Neural cell (in vitro differentiated cells): ENCODE measurements at regions not wholly inside any gene's neighbourhood (a gene's known extent, or its start where the extent isn't known, plus 50 kb on each side); places are given as distances from the start of the nearest gene placed in this dataset.

Experiments used
- H2AFZ ChIP-seq: fragments of 200-600, 300-800 bp; sonication (generic), shearing (Covaris generic); 2 replicates; pipeline ENCODE4 v1.6.0; 2014; ENCODE audit warnings: low read depth, mild to moderate bottlenecking, antibody characterized with exemption, low read length, moderate library complexity
- H3F3A ChIP-seq: fragments of 200-600 bp; shearing (Covaris generic); 2 replicates; pipeline ENCODE4 v1.6.1; 2016; ENCODE audit warnings: mild to moderate bottlenecking, moderate library complexity, mixed read lengths, antibody characterized with exemption, low read length; ENCODE audit not compliant: insufficient read depth, poor library complexity, severe bottlenecking
- H3K27ac ChIP-seq: fragments of 200-600, 300-800 bp; sonication (generic), shearing (Covaris generic); 2 replicates; pipeline ENCODE4 v1.5.1; 2014; ENCODE audit warnings: mild to moderate bottlenecking, low read length, moderate library complexity
- H3K27me3 ChIP-seq: fragments of 300-800, 200-600 bp; sonication (generic), shearing (Covaris generic); 2 replicates; pipeline ENCODE4 v1.6.0; 2014; ENCODE audit warnings: mild to moderate bottlenecking, low read depth, low read length, moderate library complexity; ENCODE audit not compliant: insufficient read depth
- H3K36me3 ChIP-seq: fragments of 300-800, 200-600 bp; sonication (generic), shearing (Covaris generic); 2 replicates; pipeline ENCODE4 v1.5.1; 2014; ENCODE audit warnings: mild to moderate bottlenecking, antibody characterized with exemption, low read length, moderate library complexity; ENCODE audit not compliant: insufficient read depth
- H3K4me2 ChIP-seq: fragments of 300-800, 200-600 bp; sonication (generic), shearing (Covaris generic); 2 replicates; pipeline ENCODE4 v1.6.0; 2014; ENCODE audit warnings: mild to moderate bottlenecking, low read length
- H3K4me3 ChIP-seq: fragments of 300-800, 200-600 bp; sonication (generic), shearing (Covaris generic); 2 replicates; pipeline ENCODE4 v1.5.1; 2014; ENCODE audit warnings: mild to moderate bottlenecking, low read length, moderate library complexity
- H3K79me2 ChIP-seq: fragments of 200-600 bp; shearing (Covaris generic); replicated peaks from 2 replicates; pipeline ENCODE4 v1.6.0; 2014; ENCODE audit warnings: mild to moderate bottlenecking, low read length, moderate library complexity; ENCODE audit not compliant: insufficient read depth
- H3K9ac ChIP-seq: fragments of 300-800, 200-600 bp; sonication (generic), shearing (Covaris generic); 2 replicates; pipeline ENCODE4 v1.6.1; 2016; ENCODE audit warnings: mild to moderate bottlenecking, low read length, mixed read lengths
- H3K9me2 ChIP-seq: fragments of 200-600 bp; shearing (Covaris generic); 2 replicates; pipeline ENCODE4 v1.6.1; 2016; ENCODE audit warnings: mild to moderate bottlenecking, low read length, mixed read lengths; ENCODE audit not compliant: insufficient read depth
- H3K9me3 ChIP-seq: fragments of 200-600, 300-800 bp; sonication (generic), shearing (Covaris generic); 2 replicates; pipeline ENCODE4 v1.6.1; 2016; ENCODE audit warnings: mild to moderate bottlenecking, mixed run types, low read length, moderate library complexity, mixed read lengths
- H4K20me1 ChIP-seq: fragments of 200-600 bp; shearing (Covaris generic); 2 replicates; pipeline ENCODE4 v1.6.1; 2016; ENCODE audit warnings: mild to moderate bottlenecking, mixed run types; ENCODE audit not compliant: insufficient read depth
- EP300 ChIP-seq: fragments of 450-650 bp; conservative IDR thresholded peaks from 2 replicates; pipeline ENCODE4 v1.6.1; 2014; ENCODE audit warnings: antibody characterized with exemption, mild to moderate bottlenecking, moderate library complexity; ENCODE audit not compliant: poor library complexity, severe bottlenecking
- EZH2 ChIP-seq: fragments of 200-600, 300-800 bp; shearing (Covaris generic), sonication (generic); IDR thresholded peaks from 2 replicates; pipeline ENCODE4 v1.6.1; 2014; ENCODE audit warnings: antibody characterized with exemption, low read length, borderline replicate concordance, mild to moderate bottlenecking; ENCODE audit not compliant: insufficient read depth, poor library complexity, severe bottlenecking
- MXI1 ChIP-seq: fragments of 450-650 bp; conservative IDR thresholded peaks from 2 replicates; pipeline ENCODE4 v1.6.1; 2014; ENCODE audit warnings: antibody characterized with exemption, mild to moderate bottlenecking; ENCODE audit not compliant: poor library complexity, severe bottlenecking
- POLR2AphosphoS5 ChIP-seq: IDR thresholded peaks from 2 replicates; pipeline ENCODE4 v1.6.1; 2012
- RAD21 ChIP-seq: fragments of 450-650 bp; conservative IDR thresholded peaks from 2 replicates; pipeline ENCODE4 v1.6.1; 2014; ENCODE audit warnings: antibody characterized with exemption, mild to moderate bottlenecking, moderate library complexity
- SMC3 ChIP-seq: fragments of 450-650 bp; conservative IDR thresholded peaks from 2 replicates; pipeline ENCODE4 v1.6.1; 2014; ENCODE audit warnings: antibody characterized with exemption, mild to moderate bottlenecking, moderate library complexity; ENCODE audit not compliant: poor library complexity
- TAF1 ChIP-seq: IDR thresholded peaks from 2 replicates; pipeline ENCODE4 v1.6.1; 2012; ENCODE audit warnings: low read depth
- TF ChIP-seq, protein P1 (sequence below): fragments of 450-650 bp; IDR thresholded peaks from 2 replicates; pipeline ENCODE4 v1.5.1; 2014; ENCODE audit warnings: antibody characterized with exemption, mild to moderate bottlenecking, moderate library complexity; ENCODE audit not compliant: poor library complexity, severe bottlenecking
- TF ChIP-seq, protein P2 (sequence below): IDR thresholded peaks from 2 replicates; pipeline ENCODE4 v1.6.1; 2012; ENCODE audit warnings: borderline replicate concordance

DNA sequence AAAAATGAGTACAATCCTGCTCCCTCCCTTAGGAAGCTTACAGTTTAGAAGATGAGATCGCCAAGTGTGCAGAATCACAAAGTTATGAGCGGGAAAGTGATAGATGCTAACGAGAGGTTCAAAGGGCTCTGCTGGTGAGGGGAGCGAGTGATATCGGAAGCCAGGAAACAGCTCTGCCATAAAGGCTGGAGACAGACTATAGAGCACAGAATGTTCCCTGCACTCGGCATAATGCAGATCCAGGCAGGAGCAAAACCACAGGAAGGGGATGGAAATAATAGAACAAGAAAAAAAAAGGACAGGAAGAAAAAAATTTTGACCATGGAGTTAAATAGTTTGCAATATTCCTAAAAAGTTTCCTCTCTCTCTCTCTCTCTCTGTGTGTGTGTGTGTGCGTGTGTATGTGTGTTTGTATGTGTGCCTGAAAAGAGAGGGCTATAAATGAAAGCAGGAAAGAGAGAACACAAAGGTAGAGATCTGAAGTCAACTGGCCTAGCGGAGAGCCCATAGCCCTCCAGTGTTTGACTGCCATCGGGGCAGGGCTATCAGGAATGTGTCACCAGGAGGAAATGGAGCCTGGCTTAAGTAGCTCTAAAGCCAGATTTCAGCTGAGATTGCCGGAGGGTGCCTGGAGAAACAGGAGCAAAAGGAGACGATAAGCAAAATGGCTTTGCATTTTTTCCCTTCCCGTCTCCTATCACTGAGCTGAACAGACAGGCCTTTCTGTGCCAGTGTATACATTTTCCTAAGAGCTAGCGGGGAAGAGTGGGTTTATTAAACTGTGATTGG, 175.8 kb upstream of the LYZL1 start:
- no peaks in the 10 kb centered on the region for H3K79me2 ChIP-seq
- no peaks in the 10 kb centered on the region for H3F3A ChIP-seq
- TF ChIP-seq RAD21: no peak
- no peak for TF ChIP-seq EP300
- TF ChIP-seq, protein P1, sequence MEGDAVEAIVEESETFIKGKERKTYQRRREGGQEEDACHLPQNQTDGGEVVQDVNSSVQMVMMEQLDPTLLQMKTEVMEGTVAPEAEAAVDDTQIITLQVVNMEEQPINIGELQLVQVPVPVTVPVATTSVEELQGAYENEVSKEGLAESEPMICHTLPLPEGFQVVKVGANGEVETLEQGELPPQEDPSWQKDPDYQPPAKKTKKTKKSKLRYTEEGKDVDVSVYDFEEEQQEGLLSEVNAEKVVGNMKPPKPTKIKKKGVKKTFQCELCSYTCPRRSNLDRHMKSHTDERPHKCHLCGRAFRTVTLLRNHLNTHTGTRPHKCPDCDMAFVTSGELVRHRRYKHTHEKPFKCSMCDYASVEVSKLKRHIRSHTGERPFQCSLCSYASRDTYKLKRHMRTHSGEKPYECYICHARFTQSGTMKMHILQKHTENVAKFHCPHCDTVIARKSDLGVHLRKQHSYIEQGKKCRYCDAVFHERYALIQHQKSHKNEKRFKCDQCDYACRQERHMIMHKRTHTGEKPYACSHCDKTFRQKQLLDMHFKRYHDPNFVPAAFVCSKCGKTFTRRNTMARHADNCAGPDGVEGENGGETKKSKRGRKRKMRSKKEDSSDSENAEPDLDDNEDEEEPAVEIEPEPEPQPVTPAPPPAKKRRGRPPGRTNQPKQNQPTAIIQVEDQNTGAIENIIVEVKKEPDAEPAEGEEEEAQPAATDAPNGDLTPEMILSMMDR: no peak
- no peak for TF ChIP-seq MXI1
- TF ChIP-seq SMC3: no peak
- TF ChIP-seq EZH2: no peak
- TF ChIP-seq, protein P2, sequence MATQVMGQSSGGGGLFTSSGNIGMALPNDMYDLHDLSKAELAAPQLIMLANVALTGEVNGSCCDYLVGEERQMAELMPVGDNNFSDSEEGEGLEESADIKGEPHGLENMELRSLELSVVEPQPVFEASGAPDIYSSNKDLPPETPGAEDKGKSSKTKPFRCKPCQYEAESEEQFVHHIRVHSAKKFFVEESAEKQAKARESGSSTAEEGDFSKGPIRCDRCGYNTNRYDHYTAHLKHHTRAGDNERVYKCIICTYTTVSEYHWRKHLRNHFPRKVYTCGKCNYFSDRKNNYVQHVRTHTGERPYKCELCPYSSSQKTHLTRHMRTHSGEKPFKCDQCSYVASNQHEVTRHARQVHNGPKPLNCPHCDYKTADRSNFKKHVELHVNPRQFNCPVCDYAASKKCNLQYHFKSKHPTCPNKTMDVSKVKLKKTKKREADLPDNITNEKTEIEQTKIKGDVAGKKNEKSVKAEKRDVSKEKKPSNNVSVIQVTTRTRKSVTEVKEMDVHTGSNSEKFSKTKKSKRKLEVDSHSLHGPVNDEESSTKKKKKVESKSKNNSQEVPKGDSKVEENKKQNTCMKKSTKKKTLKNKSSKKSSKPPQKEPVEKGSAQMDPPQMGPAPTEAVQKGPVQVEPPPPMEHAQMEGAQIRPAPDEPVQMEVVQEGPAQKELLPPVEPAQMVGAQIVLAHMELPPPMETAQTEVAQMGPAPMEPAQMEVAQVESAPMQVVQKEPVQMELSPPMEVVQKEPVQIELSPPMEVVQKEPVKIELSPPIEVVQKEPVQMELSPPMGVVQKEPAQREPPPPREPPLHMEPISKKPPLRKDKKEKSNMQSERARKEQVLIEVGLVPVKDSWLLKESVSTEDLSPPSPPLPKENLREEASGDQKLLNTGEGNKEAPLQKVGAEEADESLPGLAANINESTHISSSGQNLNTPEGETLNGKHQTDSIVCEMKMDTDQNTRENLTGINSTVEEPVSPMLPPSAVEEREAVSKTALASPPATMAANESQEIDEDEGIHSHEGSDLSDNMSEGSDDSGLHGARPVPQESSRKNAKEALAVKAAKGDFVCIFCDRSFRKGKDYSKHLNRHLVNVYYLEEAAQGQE: no peak
- TF ChIP-seq TAF1: no peak
- no peaks in the 10 kb centered on the region for H3K36me3 ChIP-seq
- H2AFZ ChIP-seq: no peak overlapping the region
- H3K9ac ChIP-seq: no peak overlapping the region
- H3K9me2 ChIP-seq: no peaks in the 10 kb centered on the region
- no peak overlapping the region for H3K27ac ChIP-seq
- no peak overlapping the region for H3K4me2 ChIP-seq
- no peaks in the 10 kb centered on the region for H3K27me3 ChIP-seq
- H3K4me3 ChIP-seq: no peak overlapping the region
- H3K9me3 ChIP-seq: peaks cover 6% of the 10 kb centered on the region
- no peaks in the 10 kb centered on the region for H4K20me1 ChIP-seq

GRCh38 chr10:29113616-29113945, 175.3 kb upstream of the LYZL1 start:
- TF ChIP-seq, protein P1: no peak
- TF ChIP-seq RAD21 (no peak), SMC3 (no peak), POLR2AphosphoS5 (no peak)
- no peak overlapping the region for H3K27ac ChIP-seq

More at GRCh38 chr10:29113616-29113945, 175.3 kb upstream of the LYZL1 start:
- no peak overlapping the region for H2AFZ ChIP-seq
- no peaks in the 10 kb centered on the region for H3K36me3 ChIP-seq
- no peak overlapping the region for H3K4me2 ChIP-seq
- no peak overlapping the region for H3K9ac ChIP-seq
- H3K4me3 ChIP-seq: no peak overlapping the region
- H3K79me2 ChIP-seq: no peaks in the 10 kb centered on the region
- peaks cover 6% of the 10 kb centered on the region for H3K9me3 ChIP-seq
- H3F3A ChIP-seq: no peaks in the 10 kb centered on the region
- H3K9me2 ChIP-seq: no peaks in the 10 kb centered on the region
- H4K20me1 ChIP-seq: no peaks in the 10 kb centered on the region
- no peaks in the 10 kb centered on the region for H3K27me3 ChIP-seq
